ENCODE measurements at regions not wholly inside any gene's neighbourhood (a gene's known extent, or its start where the extent isn't known, plus 50 kb on each side); places are given as distances from the start of the nearest gene placed in this dataset.
A peak's percentile ranks its signal among the peaks of the same experiment; 100 is the strongest.

DNA sequence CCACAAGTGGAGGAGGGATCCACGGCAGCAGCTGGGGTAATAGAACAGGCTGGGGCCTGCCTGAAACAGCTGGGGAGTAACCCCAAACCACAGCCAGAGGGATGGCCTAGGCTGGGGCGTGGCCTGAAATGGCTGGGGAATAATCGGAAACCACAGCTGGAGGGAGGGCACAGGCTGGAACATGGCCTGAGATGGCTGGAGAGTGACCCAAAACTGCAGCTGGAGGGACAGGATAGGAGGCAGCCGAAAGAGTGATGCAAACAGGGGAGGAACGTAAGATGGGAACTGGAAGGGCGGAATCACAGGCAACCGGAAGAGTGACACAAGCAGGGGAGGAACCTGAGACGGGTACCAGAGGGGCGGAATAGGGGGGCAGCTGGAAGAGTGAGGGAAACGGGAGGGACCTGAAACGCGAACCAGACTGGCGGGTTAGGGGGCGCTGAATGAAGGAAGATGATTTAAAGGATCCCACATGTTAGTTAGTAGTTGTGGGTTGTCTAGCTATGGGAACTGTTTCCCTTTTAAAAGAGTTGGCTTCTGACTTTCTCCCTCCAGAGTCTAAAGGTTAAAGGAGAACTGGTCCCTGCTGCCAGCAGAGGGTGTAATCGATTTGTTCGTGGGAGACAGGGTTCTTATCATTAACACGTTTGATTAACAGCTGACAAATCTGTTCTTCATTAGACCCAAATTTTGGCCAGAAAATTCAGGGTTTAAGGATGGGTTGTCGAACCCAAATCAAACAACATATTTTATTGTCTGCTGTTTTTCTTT is 71.7 kb upstream of the KDM5D start:
- DNase-seq: no peak

More for the DNA sequence above, 71.7 kb upstream of the KDM5D start:
- Mint-ChIP-seq H3K27ac (no peak overlapping the region), H3K36me3 (no peaks in the 10 kb centered on the region), H3K4me1 (peaks cover 6% of the 10 kb centered on the region), H3K4me3 (peak overlapping the region; percentile 47), H3K27me3 (no peaks in the 10 kb centered on the region), H3K9me3 (no peaks in the 10 kb centered on the region)

Measured in activated naive CD8-positive, alpha-beta T cell treated with anti-CD3 and anti-CD28 coated beads for 36 hours (primary cell).